ENCODE measurements at regions not wholly inside any gene's neighbourhood (a gene's known extent, or its start where the extent isn't known, plus 50 kb on each side); places are given as distances from the start of the nearest gene placed in this dataset.

GRCh38 chr3:127110982-127111693 is 81.8 kb upstream of the PRR23E start:
- no peak for TF ChIP-seq CTCF (IDR thresholded peaks at IDR 0.05; ENCODE audit: insufficient read depth, low read depth, low read length, missing control alignments)
- no peak overlapping the region for H3K4me3 ChIP-seq (ENCODE audit: low read depth, low read length)
- DNase-seq (ENCODE audit: low read depth), result no peak

- no peak for TF ChIP-seq CTCF (IDR thresholded peaks at IDR 0.05; ENCODE audit: insufficient read depth, low read depth, low read length, missing control alignments)
- DNase-seq (ENCODE audit: low read depth), result no peak
- no peak overlapping the region for H3K4me3 ChIP-seq (ENCODE audit: low read depth, low read length)
Observed at GRCh38 chr3:127112796-127113570, 79.9 kb upstream of the PRR23E start.

GRCh38 chr3:127113571-127113891 is 79.4 kb upstream of the PRR23E start:
- no peak overlapping the region for H3K4me3 ChIP-seq (ENCODE audit: low read depth, low read length)
- DNase-seq (ENCODE audit: low read depth), result no peak
- no peak for TF ChIP-seq CTCF (IDR thresholded peaks at IDR 0.05; ENCODE audit: insufficient read depth, low read depth, low read length, missing control alignments)

GRCh38 chr3:127114337-127115070 is 78.4 kb upstream of the PRR23E start:
- TF ChIP-seq CTCF (IDR thresholded peaks at IDR 0.05; ENCODE audit: insufficient read depth, low read depth, low read length, missing control alignments), result no peak
- no peak for DNase-seq (ENCODE audit: low read depth)
- H3K4me3 ChIP-seq (ENCODE audit: low read depth, low read length), result no peak overlapping the region

GRCh38 chr3:127115691-127116351 is 77.1 kb upstream of the PRR23E start:
- no peak overlapping the region for H3K4me3 ChIP-seq (ENCODE audit: low read depth, low read length)
- no peak for DNase-seq (ENCODE audit: low read depth)
- TF ChIP-seq CTCF (IDR thresholded peaks at IDR 0.05; ENCODE audit: insufficient read depth, low read depth, low read length, missing control alignments), result no peak

- no peak for TF ChIP-seq CTCF (IDR thresholded peaks at IDR 0.05; ENCODE audit: insufficient read depth, low read depth, low read length, missing control alignments)
- DNase-seq (ENCODE audit: low read depth), result no peak
- H3K4me3 ChIP-seq (ENCODE audit: low read depth, low read length), result no peak overlapping the region
Observed at GRCh38 chr3:127118366-127118765, 74.6 kb upstream of the PRR23E start.

Measured in GM12865 (cell line).